DND-41 (cell line): ENCODE measurements at regions not wholly inside any gene's neighbourhood (a gene's known extent, or its start where the extent isn't known, plus 50 kb on each side); places are given as distances from the start of the nearest gene placed in this dataset.

Experiments used
- ATAC-seq: fragments of 200-7000 bp; cut with Tn5 transposase; 3 replicates; pipeline ENCODE4 v1.9.1; 2021; ENCODE audit warnings: low read depth; ENCODE audit not compliant: insufficient read depth
- DNase-seq: peaks from one replicate; pipeline ENCODE4 v3.0.0-alpha.2; 2020
- H2AFZ ChIP-seq: 2 replicates; pipeline ENCODE4 v1.6.0; 2012; ENCODE audit warnings: low read depth, low read length
- H3K27ac ChIP-seq: 2 replicates; pipeline ENCODE4 v1.5.1; 2012; ENCODE audit warnings: low read length, inconsistent platforms
- H3K27me3 ChIP-seq: fragments of 200-600 bp; sonication (generic); 2 replicates; pipeline ENCODE4 v1.6.0; 2012; ENCODE audit warnings: low read length, mild to moderate bottlenecking, inconsistent platforms; ENCODE audit not compliant: insufficient read depth, poor library complexity
- H3K36me3 ChIP-seq: 2 replicates; pipeline ENCODE4 v1.5.1; 2012; ENCODE audit warnings: low read length, inconsistent platforms; ENCODE audit not compliant: insufficient read depth
- H3K4me1 ChIP-seq: 2 replicates; pipeline ENCODE4 v1.5.1; 2012; ENCODE audit warnings: mild to moderate bottlenecking, low read length; ENCODE audit not compliant: insufficient read depth
- H3K4me2 ChIP-seq: 2 replicates; pipeline ENCODE4 v1.6.0; 2012; ENCODE audit warnings: mild to moderate bottlenecking, moderate library complexity, low read length, inconsistent platforms; ENCODE audit not compliant: insufficient read depth
- H3K4me3 ChIP-seq, 2 experiments: fragments of 200-600 bp in 1 of 2; shearing (Covaris generic) in 1 of 2; 2 replicates each; pipeline ENCODE4 v1.5.1; 2012 to 2016; ENCODE audit warnings: inconsistent platforms in 2 of 2, low read length in 2 of 2, mild to moderate bottlenecking in 2 of 2, low read depth in 1 of 2, moderate library complexity in 1 of 2
- H3K79me2 ChIP-seq: 2 replicates; pipeline ENCODE4 v1.6.0; 2012; ENCODE audit warnings: low read length, inconsistent platforms; ENCODE audit not compliant: insufficient read depth
- H3K9ac ChIP-seq: 2 replicates; pipeline ENCODE4 v1.6.0; 2012; ENCODE audit warnings: low read depth, mild to moderate bottlenecking, inconsistent platforms, low read length, moderate library complexity
- H3K9me3 ChIP-seq: 2 replicates; pipeline ENCODE4 v1.5.1; 2012; ENCODE audit warnings: low read length, moderate library complexity, mild to moderate bottlenecking, inconsistent platforms; ENCODE audit not compliant: insufficient read depth, severe bottlenecking
- H4K20me1 ChIP-seq: 2 replicates; pipeline ENCODE4 v1.6.0; 2012; ENCODE audit warnings: low read length; ENCODE audit not compliant: insufficient read depth
- EZH2 ChIP-seq: IDR thresholded peaks from 3 replicates; pipeline ENCODE4 v1.6.1; 2012; ENCODE audit warnings: borderline replicate concordance, low read depth, mild to moderate bottlenecking, moderate library complexity, low read length, inconsistent platforms; ENCODE audit not compliant: severe bottlenecking
- TF ChIP-seq, protein P1 (sequence below): IDR thresholded peaks from 2 replicates; pipeline ENCODE4 v1.5.1; 2012; ENCODE audit warnings: borderline replicate concordance, low read length, moderate library complexity, mild to moderate bottlenecking; ENCODE audit not compliant: poor library complexity, severe bottlenecking; ENCODE audit errors: extremely low read depth

DNA sequence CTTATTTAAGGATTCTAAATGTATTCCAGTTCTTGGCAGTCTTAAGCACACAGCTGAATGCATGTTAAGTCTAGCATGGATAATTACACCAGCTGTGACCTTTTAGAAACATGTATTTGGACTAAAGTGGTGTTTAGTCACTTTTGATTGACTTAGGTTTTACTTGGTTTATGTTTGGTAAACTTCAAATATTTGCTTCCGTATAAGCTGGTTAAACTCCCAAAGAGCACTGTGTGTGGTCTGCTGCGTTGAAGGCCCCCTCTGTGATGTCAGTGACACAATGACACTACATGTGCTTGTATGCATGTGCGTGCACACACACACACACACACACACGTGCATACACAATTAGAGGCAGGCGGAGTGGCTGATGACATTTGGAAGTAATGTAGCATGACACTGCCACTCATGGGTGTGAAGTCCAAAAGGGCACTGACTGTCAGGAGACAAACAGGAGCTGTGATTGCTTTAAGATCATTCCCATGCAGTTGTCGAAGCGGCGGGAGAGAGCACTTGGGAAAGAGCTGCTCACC is 156.1 kb upstream of the CDH13 start:
- H3K27me3 ChIP-seq, result peaks cover 12% of the 10 kb centered on the region
- DNase-seq, result no peak
- TF ChIP-seq EZH2, result no peak
- TF ChIP-seq, protein P1, sequence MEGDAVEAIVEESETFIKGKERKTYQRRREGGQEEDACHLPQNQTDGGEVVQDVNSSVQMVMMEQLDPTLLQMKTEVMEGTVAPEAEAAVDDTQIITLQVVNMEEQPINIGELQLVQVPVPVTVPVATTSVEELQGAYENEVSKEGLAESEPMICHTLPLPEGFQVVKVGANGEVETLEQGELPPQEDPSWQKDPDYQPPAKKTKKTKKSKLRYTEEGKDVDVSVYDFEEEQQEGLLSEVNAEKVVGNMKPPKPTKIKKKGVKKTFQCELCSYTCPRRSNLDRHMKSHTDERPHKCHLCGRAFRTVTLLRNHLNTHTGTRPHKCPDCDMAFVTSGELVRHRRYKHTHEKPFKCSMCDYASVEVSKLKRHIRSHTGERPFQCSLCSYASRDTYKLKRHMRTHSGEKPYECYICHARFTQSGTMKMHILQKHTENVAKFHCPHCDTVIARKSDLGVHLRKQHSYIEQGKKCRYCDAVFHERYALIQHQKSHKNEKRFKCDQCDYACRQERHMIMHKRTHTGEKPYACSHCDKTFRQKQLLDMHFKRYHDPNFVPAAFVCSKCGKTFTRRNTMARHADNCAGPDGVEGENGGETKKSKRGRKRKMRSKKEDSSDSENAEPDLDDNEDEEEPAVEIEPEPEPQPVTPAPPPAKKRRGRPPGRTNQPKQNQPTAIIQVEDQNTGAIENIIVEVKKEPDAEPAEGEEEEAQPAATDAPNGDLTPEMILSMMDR, result no peak
- H3K27ac ChIP-seq, result no peak overlapping the region
- no peaks in the 10 kb centered on the region for H3K79me2 ChIP-seq
- no peak overlapping the region for H2AFZ ChIP-seq
- H3K4me3 ChIP-seq, result no peak overlapping the region
- no peak overlapping the region for H3K9ac ChIP-seq
- no peaks in the 10 kb centered on the region for H3K9me3 ChIP-seq
- no peak overlapping the region for H3K4me2 ChIP-seq
- no peaks in the 10 kb centered on the region for H4K20me1 ChIP-seq
- no peaks in the 10 kb centered on the region for H3K36me3 ChIP-seq
- no peaks in the 10 kb centered on the region for H3K4me1 ChIP-seq
- no peak for ATAC-seq

DNA sequence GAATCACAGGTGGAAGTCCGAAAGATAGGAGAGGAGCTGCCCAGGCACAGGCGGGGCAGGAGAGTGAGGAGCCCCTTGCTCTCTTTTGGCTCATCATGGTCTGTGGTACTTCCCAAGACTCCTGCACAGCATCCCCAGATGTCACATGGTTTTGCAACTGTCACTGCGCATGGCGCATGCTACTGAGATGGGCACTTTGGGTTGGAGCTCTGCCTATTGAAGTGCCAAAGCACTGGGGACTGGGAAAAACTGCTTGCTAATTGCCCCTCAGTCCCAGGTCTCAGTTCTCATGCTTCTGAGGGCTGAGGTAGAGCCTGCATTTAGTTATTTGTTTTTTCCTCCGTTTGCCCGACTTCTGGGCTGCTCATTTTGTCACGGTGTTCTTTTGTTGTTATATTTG is 156.8 kb upstream of the CDH13 start:
- Histone ChIP-seq H3K4me2 (no peak overlapping the region), H3K9ac (no peak overlapping the region), H2AFZ (no peak overlapping the region), H3K9me3 (no peaks in the 10 kb centered on the region), H3K79me2 (no peaks in the 10 kb centered on the region), H3K4me3 (no peak overlapping the region), H4K20me1 (no peaks in the 10 kb centered on the region), H3K4me1 (no peaks in the 10 kb centered on the region), H3K36me3 (no peaks in the 10 kb centered on the region), H3K27me3 (peaks cover 8% of the 10 kb centered on the region), H3K27ac (no peak overlapping the region)
- DNase-seq (no peak), ATAC-seq (no peak)
- no peak for TF ChIP-seq EZH2
- TF ChIP-seq, protein P1, result no peak

GRCh38 chr16:82464187-82464586 is 162.6 kb upstream of the CDH13 start:
- ATAC-seq, result no peak
- Histone ChIP-seq H3K79me2 (no peaks in the 10 kb centered on the region), H3K27ac (no peak overlapping the region), H3K4me3 (no peak overlapping the region), H3K9ac (no peak overlapping the region), H3K27me3 (peaks cover 5% of the 10 kb centered on the region), H3K9me3 (no peaks in the 10 kb centered on the region), H3K4me2 (no peak overlapping the region), H3K36me3 (no peaks in the 10 kb centered on the region), H3K4me1 (no peaks in the 10 kb centered on the region), H4K20me1 (no peaks in the 10 kb centered on the region), H2AFZ (no peak overlapping the region)
- TF ChIP-seq, protein P1, result no peak
- TF ChIP-seq EZH2, result no peak
- DNase-seq, result no peak

DNA sequence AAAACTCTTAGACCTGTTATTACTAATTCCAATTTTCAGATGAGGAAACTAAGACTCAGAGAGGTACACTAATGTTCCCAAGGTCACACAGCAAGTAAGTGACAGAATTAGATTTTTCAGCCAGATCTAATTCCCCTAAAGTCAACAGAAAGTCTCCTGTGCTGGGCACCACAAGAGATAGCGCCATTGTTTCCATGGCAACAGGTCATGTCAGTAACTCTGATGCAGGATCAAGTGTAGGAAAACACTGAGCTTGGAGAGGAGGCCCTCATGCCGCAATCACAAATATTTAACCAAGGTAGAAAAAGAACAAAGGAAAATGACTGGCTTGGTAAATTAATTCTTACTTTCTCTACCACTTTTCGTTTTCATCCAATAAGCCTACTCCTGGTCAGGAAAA is 166.0 kb upstream of the CDH13 start:
- Histone ChIP-seq H3K4me1 (no peaks in the 10 kb centered on the region), H3K36me3 (no peaks in the 10 kb centered on the region), H3K27ac (no peak overlapping the region), H3K4me2 (no peak overlapping the region), H2AFZ (no peak overlapping the region), H3K9me3 (no peaks in the 10 kb centered on the region), H3K9ac (no peak overlapping the region), H3K4me3 (no peak overlapping the region), H4K20me1 (no peaks in the 10 kb centered on the region), H3K27me3 (peaks cover 5% of the 10 kb centered on the region), H3K79me2 (no peaks in the 10 kb centered on the region)
- TF ChIP-seq, protein P1, result no peak
- TF ChIP-seq EZH2, result no peak
- no peak for ATAC-seq
- DNase-seq, result no peak
